ENCODE measurements at regions not wholly inside any gene's neighbourhood (a gene's known extent, or its start where the extent isn't known, plus 50 kb on each side); places are given as distances from the start of the nearest gene placed in this dataset.

DNA sequence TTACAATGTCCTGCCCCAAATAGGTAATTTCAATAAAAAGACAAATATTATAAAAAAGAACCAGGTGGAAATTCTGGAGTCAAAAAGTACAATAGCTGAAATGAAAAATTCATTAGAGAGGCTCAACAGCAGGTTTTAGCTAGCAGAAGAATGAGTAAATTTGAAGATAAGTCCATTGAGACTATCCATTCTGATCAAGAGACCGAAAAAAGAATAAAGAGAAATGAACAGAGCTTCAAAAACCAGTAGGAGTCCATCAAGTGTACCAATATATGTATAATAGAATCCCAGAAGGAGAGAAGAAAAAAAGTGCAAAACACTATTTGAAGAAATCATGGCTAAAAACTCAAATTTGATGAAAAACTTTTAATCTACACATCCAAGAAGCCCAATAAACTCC lies 60.5 kb upstream of the POMGNT2 start:
- TF ChIP-seq, protein P1, sequence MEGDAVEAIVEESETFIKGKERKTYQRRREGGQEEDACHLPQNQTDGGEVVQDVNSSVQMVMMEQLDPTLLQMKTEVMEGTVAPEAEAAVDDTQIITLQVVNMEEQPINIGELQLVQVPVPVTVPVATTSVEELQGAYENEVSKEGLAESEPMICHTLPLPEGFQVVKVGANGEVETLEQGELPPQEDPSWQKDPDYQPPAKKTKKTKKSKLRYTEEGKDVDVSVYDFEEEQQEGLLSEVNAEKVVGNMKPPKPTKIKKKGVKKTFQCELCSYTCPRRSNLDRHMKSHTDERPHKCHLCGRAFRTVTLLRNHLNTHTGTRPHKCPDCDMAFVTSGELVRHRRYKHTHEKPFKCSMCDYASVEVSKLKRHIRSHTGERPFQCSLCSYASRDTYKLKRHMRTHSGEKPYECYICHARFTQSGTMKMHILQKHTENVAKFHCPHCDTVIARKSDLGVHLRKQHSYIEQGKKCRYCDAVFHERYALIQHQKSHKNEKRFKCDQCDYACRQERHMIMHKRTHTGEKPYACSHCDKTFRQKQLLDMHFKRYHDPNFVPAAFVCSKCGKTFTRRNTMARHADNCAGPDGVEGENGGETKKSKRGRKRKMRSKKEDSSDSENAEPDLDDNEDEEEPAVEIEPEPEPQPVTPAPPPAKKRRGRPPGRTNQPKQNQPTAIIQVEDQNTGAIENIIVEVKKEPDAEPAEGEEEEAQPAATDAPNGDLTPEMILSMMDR (conservative IDR thresholded peaks at IDR 0.05; ENCODE audit: low read depth, low read length) = no peak
- TF ChIP-seq EZH2 (IDR thresholded peaks at IDR 0.05; ENCODE audit: borderline replicate concordance, low read depth, low read length, poor library complexity, severe bottlenecking) = no peak

All from A673 (cell line).